CD4-positive, alpha-beta memory T cell (primary cell): ENCODE measurements at regions not wholly inside any gene's neighbourhood (a gene's known extent, or its start where the extent isn't known, plus 50 kb on each side); places are given as distances from the start of the nearest gene placed in this dataset.

Experiments used
- CTCF ChIA-PET: fragments of 350-600 bp; sonication (Branson Sonifier 250); formaldehyde crosslinking; loops from one replicate; lab custom pipeline; 2021; ENCODE audit warnings: inconsistent platforms; ENCODE audit not compliant: partially characterized antibody; lab: Charles Lee
- POLR2A ChIA-PET: fragments of 350-600 bp; sonication (Branson Sonifier 250); formaldehyde crosslinking; loops from one replicate; lab custom pipeline; 2021; ENCODE audit not compliant: partially characterized antibody; lab: Charles Lee
- DNase-seq, 5 donors: peaks; one replicate each; pipeline versions ENCODE4 v3.0.0 to v3.0.0-alpha.2; 2020 to 2022; ENCODE audit warnings: mixed read lengths in 1 of 5
- H3K27ac ChIP-seq: one replicate; pipeline ENCODE4 v1.7.0; 2013; ENCODE audit warnings: low read depth, low read length
- H3K27me3 ChIP-seq: 2 replicates; pipeline ENCODE4 v1.7.0; 2013; ENCODE audit warnings: mild to moderate bottlenecking, low read length, moderate library complexity; ENCODE audit not compliant: insufficient read depth
- H3K36me3 ChIP-seq: 2 replicates; pipeline ENCODE4 v1.7.0; 2013; ENCODE audit warnings: mild to moderate bottlenecking, low read length, moderate library complexity; ENCODE audit not compliant: insufficient read depth
- H3K4me1 ChIP-seq: 2 replicates; pipeline ENCODE4 v1.7.0; 2013; ENCODE audit warnings: mild to moderate bottlenecking, low read length, moderate library complexity; ENCODE audit not compliant: insufficient read depth
- H3K4me3 ChIP-seq, 2 donors: one replicate each; pipeline ENCODE4 v1.7.0; 2013; ENCODE audit warnings: low read length in 2 of 2, mild to moderate bottlenecking in 1 of 2
- H3K9me3 ChIP-seq, 2 donors: one replicate each; pipeline ENCODE4 v1.7.0; 2013; ENCODE audit warnings: low read length in 2 of 2, control low read depth in 1 of 2; ENCODE audit not compliant: control insufficient read depth in 1 of 2
- H3K27ac Mint-ChIP-seq, 7 donors: one replicate each; pipeline ENCODE4 v1.8.0; 2020 to 2021; ENCODE audit warnings: mixed read lengths in 7 of 7, mild to moderate bottlenecking in 6 of 7, inconsistent platforms in 3 of 7, moderate library complexity in 3 of 7
- H3K27me3 Mint-ChIP-seq, 2 donors: one replicate each; pipeline ENCODE4 v1.8.0; 2020 to 2021; ENCODE audit warnings: mixed read lengths in 2 of 2
- H3K36me3 Mint-ChIP-seq, 2 donors: one replicate each; pipeline ENCODE4 v1.8.0; 2020 to 2021; ENCODE audit warnings: mixed read lengths in 2 of 2, inconsistent platforms in 1 of 2, mild to moderate bottlenecking in 1 of 2
- H3K4me1 Mint-ChIP-seq, 4 donors: one replicate each; pipeline ENCODE4 v1.8.0; 2020 to 2021; ENCODE audit warnings: mixed read lengths in 4 of 4, mild to moderate bottlenecking in 1 of 4
- H3K4me3 Mint-ChIP-seq, 8 donors: one replicate each; pipeline ENCODE4 v1.8.0; 2020 to 2021; ENCODE audit warnings: mixed read lengths in 8 of 8, mild to moderate bottlenecking in 7 of 8, moderate library complexity in 6 of 8, inconsistent platforms in 3 of 8
- H3K9me3 Mint-ChIP-seq, 8 donors: one replicate each; pipeline ENCODE4 v1.8.0; 2020 to 2021; ENCODE audit warnings: mixed read lengths in 8 of 8, mild to moderate bottlenecking in 5 of 8, inconsistent platforms in 3 of 8, moderate library complexity in 1 of 8
- intact Hi-C: fragments of 100-400 bp; cut with micrococcal nuclease; formaldehyde crosslinking; loops from one replicate; pipeline ENCODE4 v1.15.1; 2023

- Mint-ChIP-seq H3K36me3 (no peaks in the 10 kb centered on the region), H3K27ac (no peak overlapping the region), H3K4me1 (no peaks in the 10 kb centered on the region), H3K4me3 (no peak overlapping the region), H3K27me3 (peaks cover 0 to 4% of the 10 kb centered on the region in 2 donors), H3K9me3 (peaks cover 0 to 3% (median 0%) of the 10 kb centered on the region in 8 donors)
- no peak overlapping the region for H3K27ac ChIP-seq
- H3K4me3 ChIP-seq = no peak overlapping the region
- no peak for DNase-seq
- H3K4me1 ChIP-seq = no peaks in the 10 kb centered on the region
- no peaks in the 10 kb centered on the region for H3K36me3 ChIP-seq
- POLR2A ChIA-PET = no interaction called here
- H3K27me3 ChIP-seq = no peaks in the 10 kb centered on the region
- H3K9me3 ChIP-seq = no peaks in the 10 kb centered on the region
- CTCF ChIA-PET = interaction anchor here (1.7 to 2.0 kb wide), 2 partner anchors 10 to 12 kb away, joined by 5 to 14 read pairs; no protein-coding TSS in a partner anchor
- intact Hi-C loops = no loop called here
These were observed 347.3 kb upstream of the NOCT start for GRCh38 chr4:138668309-138668708.

GRCh38 chr4:138666366-138666765 is 349.2 kb upstream of the NOCT start:
- Mint-ChIP-seq H3K36me3 (no peaks in the 10 kb centered on the region), H3K4me3 (no peak overlapping the region), H3K9me3 (peaks cover 0 to 3% (median 0%) of the 10 kb centered on the region in 8 donors), H3K27me3 (peaks cover 0 to 2% of the 10 kb centered on the region in 2 donors), H3K4me1 (no peaks in the 10 kb centered on the region), H3K27ac (peak overlapping the region in 1 of 7 donors; percentile 31)
- POLR2A ChIA-PET = no interaction called here
- Histone ChIP-seq H3K36me3 (no peaks in the 10 kb centered on the region), H3K27me3 (no peaks in the 10 kb centered on the region), H3K4me3 (no peak overlapping the region), H3K9me3 (no peaks in the 10 kb centered on the region), H3K4me1 (no peaks in the 10 kb centered on the region), H3K27ac (no peak overlapping the region)
- DNase-seq = no peak
- CTCF ChIA-PET = interaction anchor here (1.2 kb wide), 1 partner anchor 15 kb away, joined by 3 read pairs; no protein-coding TSS in a partner anchor
- intact Hi-C loops = no loop called here

GRCh38 chr4:138665851-138666250 is 349.7 kb upstream of the NOCT start:
- intact Hi-C loops = no loop called here
- Mint-ChIP-seq H3K27me3 (peaks cover 0 to 2% of the 10 kb centered on the region in 2 donors), H3K36me3 (no peaks in the 10 kb centered on the region), H3K9me3 (peaks cover 0 to 3% (median 0%) of the 10 kb centered on the region in 8 donors), H3K4me1 (no peaks in the 10 kb centered on the region), H3K27ac (no peak overlapping the region), H3K4me3 (no peak overlapping the region)
- POLR2A ChIA-PET = no interaction called here
- no peaks in the 10 kb centered on the region for H3K27me3 ChIP-seq
- CTCF ChIA-PET = interaction anchor here (1.6 kb wide), 1 partner anchor 14 kb away, joined by 3 read pairs; no protein-coding TSS in a partner anchor
- DNase-seq = no peak
- no peaks in the 10 kb centered on the region for H3K9me3 ChIP-seq
- no peak overlapping the region for H3K4me3 ChIP-seq
- H3K27ac ChIP-seq = no peak overlapping the region
- no peaks in the 10 kb centered on the region for H3K4me1 ChIP-seq
- no peaks in the 10 kb centered on the region for H3K36me3 ChIP-seq

GRCh38 chr4:138663883-138664282 is 351.7 kb upstream of the NOCT start:
- Mint-ChIP-seq H3K36me3 (no peaks in the 10 kb centered on the region), H3K4me3 (no peak overlapping the region), H3K9me3 (peaks cover 0 to 3% (median 0%) of the 10 kb centered on the region in 8 donors), H3K4me1 (no peaks in the 10 kb centered on the region), H3K27me3 (peaks cover 0 to 4% of the 10 kb centered on the region in 2 donors), H3K27ac (no peak overlapping the region)
- CTCF ChIA-PET = interaction anchor here (1.1 kb wide), 1 partner anchor 17 kb away, joined by 4 read pairs; no protein-coding TSS in a partner anchor
- no peak overlapping the region for H3K27ac ChIP-seq
- no peaks in the 10 kb centered on the region for H3K4me1 ChIP-seq
- intact Hi-C loops = no loop called here
- H3K9me3 ChIP-seq = no peaks in the 10 kb centered on the region
- H3K36me3 ChIP-seq = no peaks in the 10 kb centered on the region
- POLR2A ChIA-PET = no interaction called here
- H3K4me3 ChIP-seq = no peak overlapping the region
- no peaks in the 10 kb centered on the region for H3K27me3 ChIP-seq
- no peak for DNase-seq

GRCh38 chr4:138659812-138660316 is 355.7 kb upstream of the NOCT start:
- CTCF ChIA-PET = no interaction called here
- no peak overlapping the region for H3K4me3 ChIP-seq
- H3K27me3 Mint-ChIP-seq = peaks cover 0 to 2% of the 10 kb centered on the region in 2 donors
- H3K36me3 ChIP-seq = no peaks in the 10 kb centered on the region
- no peaks in the 10 kb centered on the region for H3K36me3 Mint-ChIP-seq
- no peaks in the 10 kb centered on the region for H3K9me3 ChIP-seq
- no peaks in the 10 kb centered on the region for H3K4me1 ChIP-seq
- POLR2A ChIA-PET = no interaction called here
- peaks cover 0 to 3% (median 0%) of the 10 kb centered on the region in 8 donors for H3K9me3 Mint-ChIP-seq
- no peaks in the 10 kb centered on the region for H3K27me3 ChIP-seq
- no peak overlapping the region for H3K4me3 Mint-ChIP-seq
- DNase-seq = no peak
- no peaks in the 10 kb centered on the region for H3K4me1 Mint-ChIP-seq
- no peak overlapping the region for H3K27ac Mint-ChIP-seq
- intact Hi-C loops = no loop called here
- no peak overlapping the region for H3K27ac ChIP-seq

- ChIA-PET POLR2A (no interaction called here), CTCF (interaction anchor here (1.2 kb wide), 1 partner anchor 22 kb away, joined by 3 read pairs; no protein-coding TSS in a partner anchor)
- Histone ChIP-seq H3K36me3 (no peaks in the 10 kb centered on the region), H3K27me3 (no peaks in the 10 kb centered on the region), H3K4me1 (no peaks in the 10 kb centered on the region), H3K9me3 (no peaks in the 10 kb centered on the region), H3K4me3 (no peak overlapping the region), H3K27ac (no peak overlapping the region)
- no peak for DNase-seq
- Mint-ChIP-seq H3K4me1 (no peaks in the 10 kb centered on the region), H3K9me3 (peaks cover 0 to 3% (median 0%) of the 10 kb centered on the region in 8 donors), H3K4me3 (no peak overlapping the region), H3K27me3 (peaks cover 0 to 2% of the 10 kb centered on the region in 2 donors), H3K36me3 (no peaks in the 10 kb centered on the region), H3K27ac (no peak overlapping the region)
- intact Hi-C loops = no loop called here
These were observed 356.4 kb upstream of the NOCT start for GRCh38 chr4:138659037-138659811.

GRCh38 chr4:138658518-138658917 is 357.1 kb upstream of the NOCT start:
- H3K4me1 ChIP-seq = no peaks in the 10 kb centered on the region
- Mint-ChIP-seq H3K9me3 (peaks cover 0 to 3% (median 0%) of the 10 kb centered on the region in 8 donors), H3K27ac (no peak overlapping the region), H3K4me1 (no peaks in the 10 kb centered on the region), H3K36me3 (no peaks in the 10 kb centered on the region), H3K4me3 (no peak overlapping the region), H3K27me3 (peaks cover 0 to 2% of the 10 kb centered on the region in 2 donors)
- intact Hi-C loops = no loop called here
- ChIA-PET CTCF (interaction anchor here (1.2 kb wide), 1 partner anchor 23 kb away, joined by 3 read pairs; no protein-coding TSS in a partner anchor), POLR2A (no interaction called here)
- no peak overlapping the region for H3K4me3 ChIP-seq
- DNase-seq = no peak
- H3K27ac ChIP-seq = no peak overlapping the region
- H3K9me3 ChIP-seq = no peaks in the 10 kb centered on the region
- H3K27me3 ChIP-seq = no peaks in the 10 kb centered on the region
- H3K36me3 ChIP-seq = no peaks in the 10 kb centered on the region
